ENCODE measurements at regions not wholly inside any gene's neighbourhood (a gene's known extent, or its start where the extent isn't known, plus 50 kb on each side); places are given as distances from the start of the nearest gene placed in this dataset.

- no peak for TF ChIP-seq POLR2A (IDR thresholded peaks at IDR 0.05)
- TF ChIP-seq, protein P1, sequence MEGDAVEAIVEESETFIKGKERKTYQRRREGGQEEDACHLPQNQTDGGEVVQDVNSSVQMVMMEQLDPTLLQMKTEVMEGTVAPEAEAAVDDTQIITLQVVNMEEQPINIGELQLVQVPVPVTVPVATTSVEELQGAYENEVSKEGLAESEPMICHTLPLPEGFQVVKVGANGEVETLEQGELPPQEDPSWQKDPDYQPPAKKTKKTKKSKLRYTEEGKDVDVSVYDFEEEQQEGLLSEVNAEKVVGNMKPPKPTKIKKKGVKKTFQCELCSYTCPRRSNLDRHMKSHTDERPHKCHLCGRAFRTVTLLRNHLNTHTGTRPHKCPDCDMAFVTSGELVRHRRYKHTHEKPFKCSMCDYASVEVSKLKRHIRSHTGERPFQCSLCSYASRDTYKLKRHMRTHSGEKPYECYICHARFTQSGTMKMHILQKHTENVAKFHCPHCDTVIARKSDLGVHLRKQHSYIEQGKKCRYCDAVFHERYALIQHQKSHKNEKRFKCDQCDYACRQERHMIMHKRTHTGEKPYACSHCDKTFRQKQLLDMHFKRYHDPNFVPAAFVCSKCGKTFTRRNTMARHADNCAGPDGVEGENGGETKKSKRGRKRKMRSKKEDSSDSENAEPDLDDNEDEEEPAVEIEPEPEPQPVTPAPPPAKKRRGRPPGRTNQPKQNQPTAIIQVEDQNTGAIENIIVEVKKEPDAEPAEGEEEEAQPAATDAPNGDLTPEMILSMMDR (IDR thresholded peaks at IDR 0.05) = no peak
These were observed 413.8 kb upstream of the RAB6C start for GRCh38 chr2:129565551-129566109.

Data from Peyer's patch (tissue), 4 donors.